ENCODE measurements at regions not wholly inside any gene's neighbourhood (a gene's known extent, or its start where the extent isn't known, plus 50 kb on each side); places are given as distances from the start of the nearest gene placed in this dataset.

DNA sequence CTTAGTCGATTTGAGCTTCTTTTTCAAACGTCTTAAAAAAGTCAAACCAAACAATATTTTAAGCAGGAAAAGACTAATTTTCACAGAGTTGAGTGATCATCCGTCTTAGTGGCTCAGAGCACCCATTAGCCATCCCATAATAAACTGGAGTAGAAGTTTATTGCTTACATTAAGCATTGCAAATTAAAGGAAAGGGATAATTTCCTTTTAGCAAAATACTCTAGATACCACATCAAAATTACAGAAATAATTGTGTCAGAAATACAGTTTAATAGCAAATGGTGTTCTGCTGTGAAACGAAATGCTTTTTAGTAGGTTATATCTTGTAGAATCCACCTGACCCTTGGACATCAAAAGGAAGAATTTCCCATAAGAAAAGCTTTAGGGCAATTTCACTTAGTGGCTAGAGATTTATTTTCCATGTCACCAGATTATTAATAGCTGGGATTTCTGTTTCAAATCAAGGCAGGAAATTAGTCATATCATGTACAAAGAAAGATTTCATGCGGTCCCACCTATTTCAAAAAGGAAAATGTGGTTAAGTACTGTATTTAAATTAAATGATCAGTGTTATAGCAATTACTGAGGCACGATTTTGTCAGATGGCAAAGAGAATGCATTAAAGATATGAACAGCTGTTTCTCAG lies 96.2 kb downstream of the NPTX2 start:
- TF ChIP-seq, protein P1, sequence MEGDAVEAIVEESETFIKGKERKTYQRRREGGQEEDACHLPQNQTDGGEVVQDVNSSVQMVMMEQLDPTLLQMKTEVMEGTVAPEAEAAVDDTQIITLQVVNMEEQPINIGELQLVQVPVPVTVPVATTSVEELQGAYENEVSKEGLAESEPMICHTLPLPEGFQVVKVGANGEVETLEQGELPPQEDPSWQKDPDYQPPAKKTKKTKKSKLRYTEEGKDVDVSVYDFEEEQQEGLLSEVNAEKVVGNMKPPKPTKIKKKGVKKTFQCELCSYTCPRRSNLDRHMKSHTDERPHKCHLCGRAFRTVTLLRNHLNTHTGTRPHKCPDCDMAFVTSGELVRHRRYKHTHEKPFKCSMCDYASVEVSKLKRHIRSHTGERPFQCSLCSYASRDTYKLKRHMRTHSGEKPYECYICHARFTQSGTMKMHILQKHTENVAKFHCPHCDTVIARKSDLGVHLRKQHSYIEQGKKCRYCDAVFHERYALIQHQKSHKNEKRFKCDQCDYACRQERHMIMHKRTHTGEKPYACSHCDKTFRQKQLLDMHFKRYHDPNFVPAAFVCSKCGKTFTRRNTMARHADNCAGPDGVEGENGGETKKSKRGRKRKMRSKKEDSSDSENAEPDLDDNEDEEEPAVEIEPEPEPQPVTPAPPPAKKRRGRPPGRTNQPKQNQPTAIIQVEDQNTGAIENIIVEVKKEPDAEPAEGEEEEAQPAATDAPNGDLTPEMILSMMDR (conservative IDR thresholded peaks at IDR 0.05; ENCODE audit: low read depth, low read length): no peak
- no peak for TF ChIP-seq EZH2 (IDR thresholded peaks at IDR 0.05; ENCODE audit: low read length, unreplicated experiment)
- TF ChIP-seq EZH2phosphoT487 (IDR thresholded peaks at IDR 0.05; ENCODE audit: borderline replicate concordance, low read length): no peak

All from PC-3 (cell line).